ENCODE measurements at regions not wholly inside any gene's neighbourhood (a gene's known extent, or its start where the extent isn't known, plus 50 kb on each side); places are given as distances from the start of the nearest gene placed in this dataset.

DNA sequence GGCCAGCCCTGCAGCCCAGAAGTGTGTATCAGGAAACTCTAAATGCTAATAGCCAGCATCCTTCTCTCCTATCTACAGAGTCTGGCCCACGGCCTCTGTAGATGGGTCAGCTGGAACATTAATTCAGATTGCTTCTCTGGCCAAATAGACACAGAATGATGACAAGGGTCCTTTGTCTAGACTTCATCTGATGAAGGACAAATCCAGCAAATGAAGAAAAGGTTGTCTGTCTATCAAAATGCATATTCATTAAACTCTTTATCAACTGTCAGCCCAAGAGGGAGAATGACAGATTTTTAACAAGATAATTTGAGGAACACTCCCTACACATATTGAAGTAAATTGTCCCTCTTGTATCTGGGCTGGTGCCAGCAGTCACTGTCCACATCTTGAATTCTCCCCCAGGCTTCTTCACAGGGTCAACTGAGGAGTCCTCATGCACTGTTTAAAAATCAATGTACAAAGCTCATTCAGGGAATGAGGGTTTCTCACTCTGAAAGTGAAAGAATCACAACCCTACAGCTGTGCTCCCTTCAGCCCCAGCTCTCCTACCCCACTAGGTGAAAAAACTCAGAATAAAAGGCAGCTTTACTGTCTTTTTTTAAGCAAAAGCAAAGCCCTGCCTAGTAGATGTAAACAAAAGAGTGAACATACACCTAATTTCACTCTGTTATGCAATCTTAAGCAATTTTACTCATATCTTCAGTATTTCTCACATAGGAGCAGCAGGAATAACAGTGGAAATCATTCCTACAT lies 507.7 kb downstream of the IGSF11 start:
- TF ChIP-seq RARB (CRISPR knock-in tag; IDR thresholded peaks at IDR 0.05) (no peak), ZNF70 (CRISPR knock-in tag; IDR thresholded peaks at IDR 0.05) (no peak), ZNF565 (CRISPR knock-in tag; conservative IDR thresholded peaks at IDR 0.05; ENCODE audit: low read depth) (no peak), ZC3H10 (CRISPR knock-in tag; IDR thresholded peaks at IDR 0.05) (no peak), ISL1 (CRISPR knock-in tag; IDR thresholded peaks at IDR 0.05) (no peak), OSR1 (CRISPR knock-in tag; IDR thresholded peaks at IDR 0.05) (no peak), TOX (CRISPR knock-in tag; IDR thresholded peaks at IDR 0.05; ENCODE audit: borderline replicate concordance) (no peak), SNAI2 (CRISPR knock-in tag; IDR thresholded peaks at IDR 0.05) (no peak)
- TF ChIP-seq, protein P1, sequence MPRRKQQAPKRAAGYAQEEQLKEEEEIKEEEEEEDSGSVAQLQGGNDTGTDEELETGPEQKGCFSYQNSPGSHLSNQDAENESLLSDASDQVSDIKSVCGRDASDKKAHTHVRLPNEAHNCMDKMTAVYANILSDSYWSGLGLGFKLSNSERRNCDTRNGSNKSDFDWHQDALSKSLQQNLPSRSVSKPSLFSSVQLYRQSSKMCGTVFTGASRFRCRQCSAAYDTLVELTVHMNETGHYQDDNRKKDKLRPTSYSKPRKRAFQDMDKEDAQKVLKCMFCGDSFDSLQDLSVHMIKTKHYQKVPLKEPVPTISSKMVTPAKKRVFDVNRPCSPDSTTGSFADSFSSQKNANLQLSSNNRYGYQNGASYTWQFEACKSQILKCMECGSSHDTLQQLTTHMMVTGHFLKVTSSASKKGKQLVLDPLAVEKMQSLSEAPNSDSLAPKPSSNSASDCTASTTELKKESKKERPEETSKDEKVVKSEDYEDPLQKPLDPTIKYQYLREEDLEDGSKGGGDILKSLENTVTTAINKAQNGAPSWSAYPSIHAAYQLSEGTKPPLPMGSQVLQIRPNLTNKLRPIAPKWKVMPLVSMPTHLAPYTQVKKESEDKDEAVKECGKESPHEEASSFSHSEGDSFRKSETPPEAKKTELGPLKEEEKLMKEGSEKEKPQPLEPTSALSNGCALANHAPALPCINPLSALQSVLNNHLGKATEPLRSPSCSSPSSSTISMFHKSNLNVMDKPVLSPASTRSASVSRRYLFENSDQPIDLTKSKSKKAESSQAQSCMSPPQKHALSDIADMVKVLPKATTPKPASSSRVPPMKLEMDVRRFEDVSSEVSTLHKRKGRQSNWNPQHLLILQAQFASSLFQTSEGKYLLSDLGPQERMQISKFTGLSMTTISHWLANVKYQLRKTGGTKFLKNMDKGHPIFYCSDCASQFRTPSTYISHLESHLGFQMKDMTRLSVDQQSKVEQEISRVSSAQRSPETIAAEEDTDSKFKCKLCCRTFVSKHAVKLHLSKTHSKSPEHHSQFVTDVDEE (CRISPR knock-in tag; IDR thresholded peaks at IDR 0.05): no peak
- TF ChIP-seq, protein P2, sequence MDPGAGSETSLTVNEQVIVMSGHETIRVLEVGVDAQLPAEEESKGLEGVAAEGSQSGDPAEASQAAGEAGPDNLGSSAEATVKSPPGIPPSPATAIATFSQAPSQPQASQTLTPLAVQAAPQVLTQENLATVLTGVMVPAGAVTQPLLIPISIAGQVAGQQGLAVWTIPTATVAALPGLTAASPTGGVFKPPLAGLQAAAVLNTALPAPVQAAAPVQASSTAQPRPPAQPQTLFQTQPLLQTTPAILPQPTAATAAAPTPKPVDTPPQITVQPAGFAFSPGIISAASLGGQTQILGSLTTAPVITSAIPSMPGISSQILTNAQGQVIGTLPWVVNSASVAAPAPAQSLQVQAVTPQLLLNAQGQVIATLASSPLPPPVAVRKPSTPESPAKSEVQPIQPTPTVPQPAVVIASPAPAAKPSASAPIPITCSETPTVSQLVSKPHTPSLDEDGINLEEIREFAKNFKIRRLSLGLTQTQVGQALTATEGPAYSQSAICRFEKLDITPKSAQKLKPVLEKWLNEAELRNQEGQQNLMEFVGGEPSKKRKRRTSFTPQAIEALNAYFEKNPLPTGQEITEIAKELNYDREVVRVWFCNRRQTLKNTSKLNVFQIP (CRISPR knock-in tag; IDR thresholded peaks at IDR 0.05; ENCODE audit: borderline replicate concordance, low read depth): no peak
- TF ChIP-seq, protein P3, sequence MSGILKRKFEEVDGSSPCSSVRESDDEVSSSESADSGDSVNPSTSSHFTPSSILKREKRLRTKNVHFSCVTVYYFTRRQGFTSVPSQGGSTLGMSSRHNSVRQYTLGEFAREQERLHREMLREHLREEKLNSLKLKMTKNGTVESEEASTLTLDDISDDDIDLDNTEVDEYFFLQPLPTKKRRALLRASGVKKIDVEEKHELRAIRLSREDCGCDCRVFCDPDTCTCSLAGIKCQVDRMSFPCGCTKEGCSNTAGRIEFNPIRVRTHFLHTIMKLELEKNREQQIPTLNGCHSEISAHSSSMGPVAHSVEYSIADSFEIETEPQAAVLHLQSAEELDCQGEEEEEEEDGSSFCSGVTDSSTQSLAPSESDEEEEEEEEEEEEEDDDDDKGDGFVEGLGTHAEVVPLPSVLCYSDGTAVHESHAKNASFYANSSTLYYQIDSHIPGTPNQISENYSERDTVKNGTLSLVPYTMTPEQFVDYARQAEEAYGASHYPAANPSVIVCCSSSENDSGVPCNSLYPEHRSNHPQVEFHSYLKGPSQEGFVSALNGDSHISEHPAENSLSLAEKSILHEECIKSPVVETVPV (CRISPR knock-in tag; IDR thresholded peaks at IDR 0.05): no peak
- TF ChIP-seq, protein P4, sequence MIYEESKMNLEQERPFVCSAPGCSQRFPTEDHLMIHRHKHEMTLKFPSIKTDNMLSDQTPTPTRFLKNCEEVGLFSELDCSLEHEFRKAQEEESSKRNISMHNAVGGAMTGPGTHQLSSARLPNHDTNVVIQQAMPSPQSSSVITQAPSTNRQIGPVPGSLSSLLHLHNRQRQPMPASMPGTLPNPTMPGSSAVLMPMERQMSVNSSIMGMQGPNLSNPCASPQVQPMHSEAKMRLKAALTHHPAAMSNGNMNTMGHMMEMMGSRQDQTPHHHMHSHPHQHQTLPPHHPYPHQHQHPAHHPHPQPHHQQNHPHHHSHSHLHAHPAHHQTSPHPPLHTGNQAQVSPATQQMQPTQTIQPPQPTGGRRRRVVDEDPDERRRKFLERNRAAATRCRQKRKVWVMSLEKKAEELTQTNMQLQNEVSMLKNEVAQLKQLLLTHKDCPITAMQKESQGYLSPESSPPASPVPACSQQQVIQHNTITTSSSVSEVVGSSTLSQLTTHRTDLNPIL (CRISPR knock-in tag; IDR thresholded peaks at IDR 0.05; ENCODE audit: low read depth): no peak
- ATAC-seq: no peak

DNA sequence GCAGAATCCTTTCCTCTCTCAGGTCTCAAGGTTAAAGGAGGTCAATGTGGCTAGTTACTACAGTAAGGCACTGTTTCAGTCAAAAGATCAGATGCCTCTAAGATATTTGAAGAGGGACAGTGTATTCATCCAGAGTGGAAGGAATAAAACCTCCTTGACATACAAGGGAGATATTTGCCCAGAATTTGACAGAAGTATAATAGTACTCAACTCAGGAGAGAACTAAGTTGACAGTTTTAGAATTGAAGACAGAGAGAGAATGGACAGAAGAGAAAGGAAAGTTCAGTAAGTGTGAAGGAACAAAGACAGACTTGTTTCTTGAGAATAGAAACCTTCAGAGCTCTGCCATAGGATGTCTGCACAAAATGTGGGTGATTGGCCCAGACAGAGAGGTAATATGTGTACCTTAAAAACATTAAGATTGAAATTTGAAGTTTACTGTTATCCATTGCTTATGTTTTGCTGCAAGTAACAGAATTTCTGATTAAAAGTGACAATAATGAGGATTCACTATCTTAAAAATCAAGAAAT lies 507.1 kb downstream of the IGSF11 start:
- no peak for ATAC-seq
- TF ChIP-seq CSDC2 (CRISPR knock-in tag; IDR thresholded peaks at IDR 0.05) (no peak), ZFP30 (CRISPR knock-in tag; IDR thresholded peaks at IDR 0.05) (no peak), ZNF70 (CRISPR knock-in tag; IDR thresholded peaks at IDR 0.05) (no peak), ZNF565 (CRISPR knock-in tag; conservative IDR thresholded peaks at IDR 0.05; ENCODE audit: low read depth) (no peak), GLIS3 (CRISPR knock-in tag; IDR thresholded peaks at IDR 0.05) (no peak), TOX (CRISPR knock-in tag; IDR thresholded peaks at IDR 0.05; ENCODE audit: borderline replicate concordance) (no peak), PPARA (CRISPR knock-in tag; IDR thresholded peaks at IDR 0.05; ENCODE audit: borderline replicate concordance) (no peak), RARB (CRISPR knock-in tag; IDR thresholded peaks at IDR 0.05) (no peak), TCF4 (CRISPR knock-in tag; IDR thresholded peaks at IDR 0.05; ENCODE audit: borderline replicate concordance) (no peak), ZNF8 (CRISPR knock-in tag; IDR thresholded peaks at IDR 0.05) (no peak), ARNTL (CRISPR knock-in tag; IDR thresholded peaks at IDR 0.05; ENCODE audit: borderline replicate concordance, low read depth) (no peak)
- TF ChIP-seq, protein P5, sequence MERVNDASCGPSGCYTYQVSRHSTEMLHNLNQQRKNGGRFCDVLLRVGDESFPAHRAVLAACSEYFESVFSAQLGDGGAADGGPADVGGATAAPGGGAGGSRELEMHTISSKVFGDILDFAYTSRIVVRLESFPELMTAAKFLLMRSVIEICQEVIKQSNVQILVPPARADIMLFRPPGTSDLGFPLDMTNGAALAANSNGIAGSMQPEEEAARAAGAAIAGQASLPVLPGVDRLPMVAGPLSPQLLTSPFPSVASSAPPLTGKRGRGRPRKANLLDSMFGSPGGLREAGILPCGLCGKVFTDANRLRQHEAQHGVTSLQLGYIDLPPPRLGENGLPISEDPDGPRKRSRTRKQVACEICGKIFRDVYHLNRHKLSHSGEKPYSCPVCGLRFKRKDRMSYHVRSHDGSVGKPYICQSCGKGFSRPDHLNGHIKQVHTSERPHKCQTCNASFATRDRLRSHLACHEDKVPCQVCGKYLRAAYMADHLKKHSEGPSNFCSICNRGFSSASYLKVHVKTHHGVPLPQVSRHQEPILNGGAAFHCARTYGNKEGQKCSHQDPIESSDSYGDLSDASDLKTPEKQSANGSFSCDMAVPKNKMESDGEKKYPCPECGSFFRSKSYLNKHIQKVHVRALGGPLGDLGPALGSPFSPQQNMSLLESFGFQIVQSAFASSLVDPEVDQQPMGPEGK (CRISPR knock-in tag; IDR thresholded peaks at IDR 0.05; ENCODE audit: borderline replicate concordance): no peak

DNA sequence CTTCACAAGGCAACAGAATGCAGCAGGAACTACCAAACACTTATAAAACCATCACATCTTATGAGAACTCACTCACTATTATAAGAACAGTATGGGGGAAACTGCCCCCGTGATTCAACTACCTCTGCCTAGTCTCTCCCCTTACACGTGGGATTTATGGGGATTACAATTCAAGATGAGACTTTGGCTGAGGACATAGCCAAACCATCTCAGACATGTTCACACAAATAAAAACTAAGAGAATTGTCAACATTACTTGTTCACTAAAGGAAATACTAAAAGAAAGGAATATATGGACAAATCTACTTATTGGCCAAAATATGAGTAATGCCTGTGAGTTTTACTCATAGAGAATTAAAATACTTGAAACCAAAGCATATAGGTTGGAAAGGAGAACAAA lies 505.1 kb downstream of the IGSF11 start:
- ATAC-seq: no peak
- TF ChIP-seq PPARA (CRISPR knock-in tag; IDR thresholded peaks at IDR 0.05; ENCODE audit: borderline replicate concordance): no peak
- TF ChIP-seq GLIS3 (CRISPR knock-in tag; IDR thresholded peaks at IDR 0.05): no peak
- TF ChIP-seq SNAI2 (CRISPR knock-in tag; IDR thresholded peaks at IDR 0.05): no peak
- TF ChIP-seq TOX (CRISPR knock-in tag; IDR thresholded peaks at IDR 0.05; ENCODE audit: borderline replicate concordance): no peak
- TF ChIP-seq ZNF8 (CRISPR knock-in tag; IDR thresholded peaks at IDR 0.05): no peak
- no peak for TF ChIP-seq OSR1 (CRISPR knock-in tag; IDR thresholded peaks at IDR 0.05)
- no peak for TF ChIP-seq ZFP3 (CRISPR knock-in tag; IDR thresholded peaks at IDR 0.05)
- TF ChIP-seq ARNTL (CRISPR knock-in tag; IDR thresholded peaks at IDR 0.05; ENCODE audit: borderline replicate concordance, low read depth): no peak
- TF ChIP-seq, protein P2 (CRISPR knock-in tag; IDR thresholded peaks at IDR 0.05; ENCODE audit: borderline replicate concordance, low read depth): no peak
- TF ChIP-seq BACH2 (CRISPR knock-in tag; IDR thresholded peaks at IDR 0.05; ENCODE audit: borderline replicate concordance): no peak
- TF ChIP-seq ZNF70 (CRISPR knock-in tag; IDR thresholded peaks at IDR 0.05): no peak

Measured in SK-N-SH treated with all-trans-retinoic acid at 6 μM for 48 hours (cell line).